ENCODE measurements at regions not wholly inside any gene's neighbourhood (a gene's known extent, or its start where the extent isn't known, plus 50 kb on each side); places are given as distances from the start of the nearest gene placed in this dataset.

GRCh38 chr3:83849106-83849730 is 1109.6 kb upstream of the CADM2 start:
- FAIRE-seq (no peak), DNase-seq (ENCODE audit: insufficient read length) (no peak)
- TF ChIP-seq TAF1 (IDR thresholded peaks at IDR 0.05; ENCODE audit: borderline replicate concordance, low read depth, low read length) (no peak), POLR2A (IDR thresholded peaks at IDR 0.05; ENCODE audit: low read depth, low read length) (no peak), POLR2AphosphoS5 (IDR thresholded peaks at IDR 0.05; ENCODE audit: low read depth, low read length) (no peak)

GRCh38 chr3:83863380-83863779 is 1095.4 kb upstream of the CADM2 start:
- no peak for TF ChIP-seq POLR2A (IDR thresholded peaks at IDR 0.05; ENCODE audit: low read depth, low read length)
- TF ChIP-seq POLR2AphosphoS5 (IDR thresholded peaks at IDR 0.05; ENCODE audit: low read depth, low read length), result no peak
- no peak for TF ChIP-seq TAF1 (IDR thresholded peaks at IDR 0.05; ENCODE audit: borderline replicate concordance, low read depth, low read length)
- DNase-seq (ENCODE audit: insufficient read length), result no peak
- FAIRE-seq, result no peak

GRCh38 chr3:83868909-83869567 is 1089.8 kb upstream of the CADM2 start:
- TF ChIP-seq POLR2AphosphoS5 (IDR thresholded peaks at IDR 0.05; ENCODE audit: low read depth, low read length), result no peak
- no peak for TF ChIP-seq POLR2A (IDR thresholded peaks at IDR 0.05; ENCODE audit: low read depth, low read length)
- no peak for TF ChIP-seq TAF1 (IDR thresholded peaks at IDR 0.05; ENCODE audit: borderline replicate concordance, low read depth, low read length)
- FAIRE-seq (no peak), DNase-seq (ENCODE audit: insufficient read length) (no peak)

GRCh38 chr3:83873550-83873949 is 1085.2 kb upstream of the CADM2 start:
- no peak for TF ChIP-seq POLR2A (IDR thresholded peaks at IDR 0.05; ENCODE audit: low read depth, low read length)
- TF ChIP-seq POLR2AphosphoS5 (IDR thresholded peaks at IDR 0.05; ENCODE audit: low read depth, low read length), result no peak
- no peak for TF ChIP-seq TAF1 (IDR thresholded peaks at IDR 0.05; ENCODE audit: borderline replicate concordance, low read depth, low read length)
- FAIRE-seq (no peak), DNase-seq (ENCODE audit: insufficient read length) (no peak)

- TF ChIP-seq POLR2AphosphoS5 (IDR thresholded peaks at IDR 0.05; ENCODE audit: low read depth, low read length) (no peak), TAF1 (IDR thresholded peaks at IDR 0.05; ENCODE audit: borderline replicate concordance, low read depth, low read length) (no peak), POLR2A (IDR thresholded peaks at IDR 0.05; ENCODE audit: low read depth, low read length) (no peak)
- DNase-seq (ENCODE audit: insufficient read length) (no peak), FAIRE-seq (no peak)
These were observed 1080.9 kb upstream of the CADM2 start for GRCh38 chr3:83877910-83878309.

- FAIRE-seq (no peak), DNase-seq (ENCODE audit: insufficient read length) (no peak)
- TF ChIP-seq POLR2AphosphoS5 (IDR thresholded peaks at IDR 0.05; ENCODE audit: low read depth, low read length) (no peak), POLR2A (IDR thresholded peaks at IDR 0.05; ENCODE audit: low read depth, low read length) (no peak), TAF1 (IDR thresholded peaks at IDR 0.05; ENCODE audit: borderline replicate concordance, low read depth, low read length) (no peak)
These were observed 1076.1 kb upstream of the CADM2 start for GRCh38 chr3:83882701-83883100.

GRCh38 chr3:83890039-83890762 is 1068.6 kb upstream of the CADM2 start:
- TF ChIP-seq POLR2A (IDR thresholded peaks at IDR 0.05; ENCODE audit: low read depth, low read length), result no peak
- TF ChIP-seq POLR2AphosphoS5 (IDR thresholded peaks at IDR 0.05; ENCODE audit: low read depth, low read length), result no peak
- TF ChIP-seq TAF1 (IDR thresholded peaks at IDR 0.05; ENCODE audit: borderline replicate concordance, low read depth, low read length), result no peak
- no peak for DNase-seq (ENCODE audit: insufficient read length)
- no peak for FAIRE-seq

GRCh38 chr3:83890763-83891135 is 1068.0 kb upstream of the CADM2 start:
- DNase-seq (ENCODE audit: insufficient read length) (no peak), FAIRE-seq (no peak)
- TF ChIP-seq POLR2AphosphoS5 (IDR thresholded peaks at IDR 0.05; ENCODE audit: low read depth, low read length) (no peak), POLR2A (IDR thresholded peaks at IDR 0.05; ENCODE audit: low read depth, low read length) (no peak), TAF1 (IDR thresholded peaks at IDR 0.05; ENCODE audit: borderline replicate concordance, low read depth, low read length) (no peak)

GRCh38 chr3:83894223-83894622 is 1064.6 kb upstream of the CADM2 start:
- no peak for FAIRE-seq
- DNase-seq (ENCODE audit: insufficient read length), result no peak
- TF ChIP-seq POLR2AphosphoS5 (IDR thresholded peaks at IDR 0.05; ENCODE audit: low read depth, low read length) (no peak), POLR2A (IDR thresholded peaks at IDR 0.05; ENCODE audit: low read depth, low read length) (no peak), TAF1 (IDR thresholded peaks at IDR 0.05; ENCODE audit: borderline replicate concordance, low read depth, low read length) (no peak)

- TF ChIP-seq POLR2AphosphoS5 (IDR thresholded peaks at IDR 0.05; ENCODE audit: low read depth, low read length) (no peak), TAF1 (IDR thresholded peaks at IDR 0.05; ENCODE audit: borderline replicate concordance, low read depth, low read length) (no peak), POLR2A (IDR thresholded peaks at IDR 0.05; ENCODE audit: low read depth, low read length) (no peak)
- FAIRE-seq (no peak), DNase-seq (ENCODE audit: insufficient read length) (no peak)
These were observed 1062.9 kb upstream of the CADM2 start for GRCh38 chr3:83895892-83896291.

- no peak for FAIRE-seq
- DNase-seq (ENCODE audit: insufficient read length), result no peak
- TF ChIP-seq POLR2AphosphoS5 (IDR thresholded peaks at IDR 0.05; ENCODE audit: low read depth, low read length), result no peak
- no peak for TF ChIP-seq POLR2A (IDR thresholded peaks at IDR 0.05; ENCODE audit: low read depth, low read length)
- no peak for TF ChIP-seq TAF1 (IDR thresholded peaks at IDR 0.05; ENCODE audit: borderline replicate concordance, low read depth, low read length)
These were observed 1055.8 kb upstream of the CADM2 start for GRCh38 chr3:83902787-83903533.

Measured in GM12892 (cell line).